Fibroblast of skin of left biceps (primary cell): ENCODE measurements at regions not wholly inside any gene's neighbourhood (a gene's known extent, or its start where the extent isn't known, plus 50 kb on each side); places are given as distances from the start of the nearest gene placed in this dataset.

Experiments
- DNase-seq, 2 experiments: peaks; one replicate each; pipeline ENCODE4 v3.0.0-alpha.2; 2013; ENCODE audit warnings: low read depth in 2 of 2

- DNase-seq, result no peak
Observed at GRCh38 chr11:64457416-64458010, 98.2 kb upstream of the SLC22A11 start.

GRCh38 chr11:64458997-64459396 is 96.7 kb upstream of the SLC22A11 start:
- DNase-seq, result no peak

GRCh38 chr11:64459609-64460008 is 96.1 kb upstream of the SLC22A11 start:
- DNase-seq, result no peak

GRCh38 chr11:64461081-64461480 is 94.7 kb upstream of the SLC22A11 start:
- DNase-seq, result no peak

- DNase-seq, result no peak
Observed at GRCh38 chr11:64466115-64466718, 89.5 kb upstream of the SLC22A11 start.

- DNase-seq, result no peak
Observed at GRCh38 chr11:64469288-64469687, 86.5 kb upstream of the SLC22A11 start.

GRCh38 chr11:64472593-64473455 is 82.9 kb upstream of the SLC22A11 start:
- DNase-seq, result no peak

GRCh38 chr11:64474680-64475079 is 81.1 kb upstream of the SLC22A11 start:
- no peak for DNase-seq

GRCh38 chr11:64475145-64475544 is 80.6 kb upstream of the SLC22A11 start:
- DNase-seq, result no peak

- DNase-seq, result no peak
Observed at GRCh38 chr11:64476881-64477280, 78.9 kb upstream of the SLC22A11 start.

- no peak for DNase-seq
Observed at GRCh38 chr11:64477675-64478074, 78.1 kb upstream of the SLC22A11 start.

GRCh38 chr11:64482588-64482987 is 73.2 kb upstream of the SLC22A11 start:
- DNase-seq, result no peak

GRCh38 chr11:64484191-64485022 is 71.3 kb upstream of the SLC22A11 start:
- DNase-seq, result no peak

- no peak for DNase-seq
Observed at GRCh38 chr11:64485074-64485473, 70.7 kb upstream of the SLC22A11 start.

- no peak for DNase-seq
Observed at GRCh38 chr11:64489831-64490441, 65.8 kb upstream of the SLC22A11 start.

- DNase-seq, result no peak
Observed at GRCh38 chr11:64490562-64491216, 65.1 kb upstream of the SLC22A11 start.

GRCh38 chr11:64492561-64492960 is 63.2 kb upstream of the SLC22A11 start:
- no peak for DNase-seq

- no peak for DNase-seq
Observed at GRCh38 chr11:64498136-64498535, 57.6 kb upstream of the SLC22A11 start.

GRCh38 chr11:64499261-64500004 is 56.3 kb upstream of the SLC22A11 start:
- no peak for DNase-seq
